Non-pigmented ciliary epithelial cell (primary cell): ENCODE measurements at regions not wholly inside any gene's neighbourhood (a gene's known extent, or its start where the extent isn't known, plus 50 kb on each side); places are given as distances from the start of the nearest gene placed in this dataset.
"Not testable (repeated sequence)": the region's sequence is repeated elsewhere in the genome, so short reads cannot be mapped to it uniquely, and the experiment has no call there.

ENCODE experiments used
- DNase-seq: peaks from one replicate; pipeline ENCODE4 v3.0.0-alpha.2; 2010; ENCODE audit warnings: low read depth

GRCh38 chr11:3444420-3444744 lies 65.4 kb upstream of the ZNF195 start:
- DNase-seq = not testable (repeated sequence)

GRCh38 chr11:3443700-3444419 lies 64.9 kb upstream of the ZNF195 start:
- DNase-seq = not testable (repeated sequence)

- DNase-seq = not testable (repeated sequence)
Observed at GRCh38 chr11:3437441-3437840, 58.5 kb upstream of the ZNF195 start.

GRCh38 chr11:3434976-3435375 lies 56.0 kb upstream of the ZNF195 start:
- no peak for DNase-seq

GRCh38 chr11:3429191-3429590 lies 50.2 kb upstream of the ZNF195 start:
- not testable (repeated sequence) for DNase-seq
